Neural cell (in vitro differentiated cells): ENCODE measurements at regions not wholly inside any gene's neighbourhood (a gene's known extent, or its start where the extent isn't known, plus 50 kb on each side); places are given as distances from the start of the nearest gene placed in this dataset.

Experiments
- H2AFZ ChIP-seq: fragments of 200-600, 300-800 bp; sonication (generic), shearing (Covaris generic); 2 replicates; pipeline ENCODE4 v1.6.0; 2014; ENCODE audit warnings: low read depth, mild to moderate bottlenecking, antibody characterized with exemption, low read length, moderate library complexity
- H3F3A ChIP-seq: fragments of 200-600 bp; shearing (Covaris generic); 2 replicates; pipeline ENCODE4 v1.6.1; 2016; ENCODE audit warnings: mild to moderate bottlenecking, moderate library complexity, mixed read lengths, antibody characterized with exemption, low read length; ENCODE audit not compliant: insufficient read depth, poor library complexity, severe bottlenecking
- H3K27ac ChIP-seq: fragments of 200-600, 300-800 bp; sonication (generic), shearing (Covaris generic); 2 replicates; pipeline ENCODE4 v1.5.1; 2014; ENCODE audit warnings: mild to moderate bottlenecking, low read length, moderate library complexity
- H3K27me3 ChIP-seq: fragments of 300-800, 200-600 bp; sonication (generic), shearing (Covaris generic); 2 replicates; pipeline ENCODE4 v1.6.0; 2014; ENCODE audit warnings: mild to moderate bottlenecking, low read depth, low read length, moderate library complexity; ENCODE audit not compliant: insufficient read depth
- H3K36me3 ChIP-seq: fragments of 300-800, 200-600 bp; sonication (generic), shearing (Covaris generic); 2 replicates; pipeline ENCODE4 v1.5.1; 2014; ENCODE audit warnings: mild to moderate bottlenecking, antibody characterized with exemption, low read length, moderate library complexity; ENCODE audit not compliant: insufficient read depth
- H3K4me2 ChIP-seq: fragments of 300-800, 200-600 bp; sonication (generic), shearing (Covaris generic); 2 replicates; pipeline ENCODE4 v1.6.0; 2014; ENCODE audit warnings: mild to moderate bottlenecking, low read length
- H3K4me3 ChIP-seq: fragments of 300-800, 200-600 bp; sonication (generic), shearing (Covaris generic); 2 replicates; pipeline ENCODE4 v1.5.1; 2014; ENCODE audit warnings: mild to moderate bottlenecking, low read length, moderate library complexity
- H3K79me2 ChIP-seq: fragments of 200-600 bp; shearing (Covaris generic); replicated peaks from 2 replicates; pipeline ENCODE4 v1.6.0; 2014; ENCODE audit warnings: mild to moderate bottlenecking, low read length, moderate library complexity; ENCODE audit not compliant: insufficient read depth
- H3K9ac ChIP-seq: fragments of 300-800, 200-600 bp; sonication (generic), shearing (Covaris generic); 2 replicates; pipeline ENCODE4 v1.6.1; 2016; ENCODE audit warnings: mild to moderate bottlenecking, low read length, mixed read lengths
- H3K9me2 ChIP-seq: fragments of 200-600 bp; shearing (Covaris generic); 2 replicates; pipeline ENCODE4 v1.6.1; 2016; ENCODE audit warnings: mild to moderate bottlenecking, low read length, mixed read lengths; ENCODE audit not compliant: insufficient read depth
- H3K9me3 ChIP-seq: fragments of 200-600, 300-800 bp; sonication (generic), shearing (Covaris generic); 2 replicates; pipeline ENCODE4 v1.6.1; 2016; ENCODE audit warnings: mild to moderate bottlenecking, mixed run types, low read length, moderate library complexity, mixed read lengths
- H4K20me1 ChIP-seq: fragments of 200-600 bp; shearing (Covaris generic); 2 replicates; pipeline ENCODE4 v1.6.1; 2016; ENCODE audit warnings: mild to moderate bottlenecking, mixed run types; ENCODE audit not compliant: insufficient read depth
- EP300 ChIP-seq: fragments of 450-650 bp; conservative IDR thresholded peaks from 2 replicates; pipeline ENCODE4 v1.6.1; 2014; ENCODE audit warnings: antibody characterized with exemption, mild to moderate bottlenecking, moderate library complexity; ENCODE audit not compliant: poor library complexity, severe bottlenecking
- EZH2 ChIP-seq: fragments of 200-600, 300-800 bp; shearing (Covaris generic), sonication (generic); IDR thresholded peaks from 2 replicates; pipeline ENCODE4 v1.6.1; 2014; ENCODE audit warnings: antibody characterized with exemption, low read length, borderline replicate concordance, mild to moderate bottlenecking; ENCODE audit not compliant: insufficient read depth, poor library complexity, severe bottlenecking
- MXI1 ChIP-seq: fragments of 450-650 bp; conservative IDR thresholded peaks from 2 replicates; pipeline ENCODE4 v1.6.1; 2014; ENCODE audit warnings: antibody characterized with exemption, mild to moderate bottlenecking; ENCODE audit not compliant: poor library complexity, severe bottlenecking
- POLR2AphosphoS5 ChIP-seq: IDR thresholded peaks from 2 replicates; pipeline ENCODE4 v1.6.1; 2012
- RAD21 ChIP-seq: fragments of 450-650 bp; conservative IDR thresholded peaks from 2 replicates; pipeline ENCODE4 v1.6.1; 2014; ENCODE audit warnings: antibody characterized with exemption, mild to moderate bottlenecking, moderate library complexity
- SMC3 ChIP-seq: fragments of 450-650 bp; conservative IDR thresholded peaks from 2 replicates; pipeline ENCODE4 v1.6.1; 2014; ENCODE audit warnings: antibody characterized with exemption, mild to moderate bottlenecking, moderate library complexity; ENCODE audit not compliant: poor library complexity
- TAF1 ChIP-seq: IDR thresholded peaks from 2 replicates; pipeline ENCODE4 v1.6.1; 2012; ENCODE audit warnings: low read depth
- TF ChIP-seq, protein P1 (sequence below): IDR thresholded peaks from 2 replicates; pipeline ENCODE4 v1.6.1; 2012; ENCODE audit warnings: borderline replicate concordance
- TF ChIP-seq, protein P2 (sequence below): fragments of 450-650 bp; IDR thresholded peaks from 2 replicates; pipeline ENCODE4 v1.5.1; 2014; ENCODE audit warnings: antibody characterized with exemption, mild to moderate bottlenecking, moderate library complexity; ENCODE audit not compliant: poor library complexity, severe bottlenecking

DNA sequence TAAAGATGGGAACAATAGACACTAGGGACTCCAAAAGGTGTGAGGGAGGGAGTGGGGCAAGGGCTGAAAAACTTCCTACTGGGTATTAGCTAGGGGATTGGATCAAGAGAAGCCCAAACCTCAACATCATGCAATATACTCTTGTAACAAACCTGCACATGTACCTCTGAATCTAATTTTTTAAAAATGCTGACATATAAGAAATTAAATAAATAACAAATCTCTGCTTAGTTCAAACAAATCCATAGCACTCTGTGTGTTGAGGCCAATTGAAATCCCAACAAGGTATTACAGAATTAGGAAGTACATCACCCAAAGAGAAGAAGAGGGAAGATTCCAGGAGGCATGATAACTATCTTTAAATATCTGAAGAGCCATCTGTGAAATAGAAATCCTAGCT, 55.4 kb upstream of the CDH20 start:
- no peaks in the 10 kb centered on the region for H3F3A ChIP-seq
- H4K20me1 ChIP-seq: no peaks in the 10 kb centered on the region
- H3K27ac ChIP-seq: no peak overlapping the region

DNA sequence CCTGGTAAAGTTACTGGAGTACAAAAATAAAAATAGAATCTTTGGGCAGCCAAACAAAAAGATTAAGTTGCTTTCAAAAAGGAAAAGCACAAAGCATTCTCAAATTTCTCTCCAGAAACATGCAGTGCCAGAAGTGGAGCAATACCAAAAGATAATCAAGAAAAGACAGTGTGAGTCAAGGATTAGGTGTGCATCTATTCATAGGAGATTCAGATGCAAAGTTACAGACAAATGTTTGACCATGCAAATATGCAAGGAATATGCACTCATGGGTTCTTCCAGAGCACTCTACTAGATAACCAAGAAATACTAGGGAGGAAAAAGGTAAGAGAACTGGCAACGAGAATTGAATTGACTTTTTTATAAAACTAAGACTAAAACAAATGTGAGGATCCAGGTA, 51.8 kb upstream of the CDH20 start:
- H3F3A ChIP-seq: no peaks in the 10 kb centered on the region
- H3K79me2 ChIP-seq: no peaks in the 10 kb centered on the region
- no peak for TF ChIP-seq MXI1
- TF ChIP-seq, protein P1, sequence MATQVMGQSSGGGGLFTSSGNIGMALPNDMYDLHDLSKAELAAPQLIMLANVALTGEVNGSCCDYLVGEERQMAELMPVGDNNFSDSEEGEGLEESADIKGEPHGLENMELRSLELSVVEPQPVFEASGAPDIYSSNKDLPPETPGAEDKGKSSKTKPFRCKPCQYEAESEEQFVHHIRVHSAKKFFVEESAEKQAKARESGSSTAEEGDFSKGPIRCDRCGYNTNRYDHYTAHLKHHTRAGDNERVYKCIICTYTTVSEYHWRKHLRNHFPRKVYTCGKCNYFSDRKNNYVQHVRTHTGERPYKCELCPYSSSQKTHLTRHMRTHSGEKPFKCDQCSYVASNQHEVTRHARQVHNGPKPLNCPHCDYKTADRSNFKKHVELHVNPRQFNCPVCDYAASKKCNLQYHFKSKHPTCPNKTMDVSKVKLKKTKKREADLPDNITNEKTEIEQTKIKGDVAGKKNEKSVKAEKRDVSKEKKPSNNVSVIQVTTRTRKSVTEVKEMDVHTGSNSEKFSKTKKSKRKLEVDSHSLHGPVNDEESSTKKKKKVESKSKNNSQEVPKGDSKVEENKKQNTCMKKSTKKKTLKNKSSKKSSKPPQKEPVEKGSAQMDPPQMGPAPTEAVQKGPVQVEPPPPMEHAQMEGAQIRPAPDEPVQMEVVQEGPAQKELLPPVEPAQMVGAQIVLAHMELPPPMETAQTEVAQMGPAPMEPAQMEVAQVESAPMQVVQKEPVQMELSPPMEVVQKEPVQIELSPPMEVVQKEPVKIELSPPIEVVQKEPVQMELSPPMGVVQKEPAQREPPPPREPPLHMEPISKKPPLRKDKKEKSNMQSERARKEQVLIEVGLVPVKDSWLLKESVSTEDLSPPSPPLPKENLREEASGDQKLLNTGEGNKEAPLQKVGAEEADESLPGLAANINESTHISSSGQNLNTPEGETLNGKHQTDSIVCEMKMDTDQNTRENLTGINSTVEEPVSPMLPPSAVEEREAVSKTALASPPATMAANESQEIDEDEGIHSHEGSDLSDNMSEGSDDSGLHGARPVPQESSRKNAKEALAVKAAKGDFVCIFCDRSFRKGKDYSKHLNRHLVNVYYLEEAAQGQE: no peak
- TF ChIP-seq, protein P2, sequence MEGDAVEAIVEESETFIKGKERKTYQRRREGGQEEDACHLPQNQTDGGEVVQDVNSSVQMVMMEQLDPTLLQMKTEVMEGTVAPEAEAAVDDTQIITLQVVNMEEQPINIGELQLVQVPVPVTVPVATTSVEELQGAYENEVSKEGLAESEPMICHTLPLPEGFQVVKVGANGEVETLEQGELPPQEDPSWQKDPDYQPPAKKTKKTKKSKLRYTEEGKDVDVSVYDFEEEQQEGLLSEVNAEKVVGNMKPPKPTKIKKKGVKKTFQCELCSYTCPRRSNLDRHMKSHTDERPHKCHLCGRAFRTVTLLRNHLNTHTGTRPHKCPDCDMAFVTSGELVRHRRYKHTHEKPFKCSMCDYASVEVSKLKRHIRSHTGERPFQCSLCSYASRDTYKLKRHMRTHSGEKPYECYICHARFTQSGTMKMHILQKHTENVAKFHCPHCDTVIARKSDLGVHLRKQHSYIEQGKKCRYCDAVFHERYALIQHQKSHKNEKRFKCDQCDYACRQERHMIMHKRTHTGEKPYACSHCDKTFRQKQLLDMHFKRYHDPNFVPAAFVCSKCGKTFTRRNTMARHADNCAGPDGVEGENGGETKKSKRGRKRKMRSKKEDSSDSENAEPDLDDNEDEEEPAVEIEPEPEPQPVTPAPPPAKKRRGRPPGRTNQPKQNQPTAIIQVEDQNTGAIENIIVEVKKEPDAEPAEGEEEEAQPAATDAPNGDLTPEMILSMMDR: no peak
- H3K27me3 ChIP-seq: no peaks in the 10 kb centered on the region
- H3K27ac ChIP-seq: no peak overlapping the region
- H3K9me3 ChIP-seq: no peaks in the 10 kb centered on the region
- H3K4me3 ChIP-seq: no peak overlapping the region
- no peaks in the 10 kb centered on the region for H3K9me2 ChIP-seq
- no peak overlapping the region for H2AFZ ChIP-seq
- no peak overlapping the region for H3K4me2 ChIP-seq
- no peaks in the 10 kb centered on the region for H3K36me3 ChIP-seq
- H3K9ac ChIP-seq: no peak overlapping the region
- no peaks in the 10 kb centered on the region for H4K20me1 ChIP-seq

More for the DNA sequence above, 55.4 kb upstream of the CDH20 start:
- H3K4me3 ChIP-seq: no peak overlapping the region
- H3K9me2 ChIP-seq: no peaks in the 10 kb centered on the region
- H3K9me3 ChIP-seq: no peaks in the 10 kb centered on the region
- no peak overlapping the region for H2AFZ ChIP-seq
- no peaks in the 10 kb centered on the region for H3K36me3 ChIP-seq
- H3K9ac ChIP-seq: no peak overlapping the region
- H3K27me3 ChIP-seq: no peaks in the 10 kb centered on the region
- H3K79me2 ChIP-seq: no peaks in the 10 kb centered on the region
- TF ChIP-seq EP300 (no peak), MXI1 (no peak), TAF1 (no peak), RAD21 (no peak), POLR2AphosphoS5 (no peak), EZH2 (no peak), SMC3 (no peak)
- TF ChIP-seq, protein P1: no peak
- TF ChIP-seq, protein P2: no peak
- H3K4me2 ChIP-seq: no peak overlapping the region
